GM21717 (cell line): ENCODE measurements at regions not wholly inside any gene's neighbourhood (a gene's known extent, or its start where the extent isn't known, plus 50 kb on each side); places are given as distances from the start of the nearest gene placed in this dataset.
"Not testable (repeated sequence)": the region's sequence is repeated elsewhere in the genome, so short reads cannot be mapped to it uniquely, and the experiment has no call there.

Experiments
- ATAC-seq: cut with Tn5 transposase; IDR thresholded peaks from one replicate; pipeline ENCODE4 v1.9.1; 2021; ENCODE audit warnings: mild to moderate bottlenecking, moderate library complexity; ENCODE audit not compliant: unreplicated experiment

DNA sequence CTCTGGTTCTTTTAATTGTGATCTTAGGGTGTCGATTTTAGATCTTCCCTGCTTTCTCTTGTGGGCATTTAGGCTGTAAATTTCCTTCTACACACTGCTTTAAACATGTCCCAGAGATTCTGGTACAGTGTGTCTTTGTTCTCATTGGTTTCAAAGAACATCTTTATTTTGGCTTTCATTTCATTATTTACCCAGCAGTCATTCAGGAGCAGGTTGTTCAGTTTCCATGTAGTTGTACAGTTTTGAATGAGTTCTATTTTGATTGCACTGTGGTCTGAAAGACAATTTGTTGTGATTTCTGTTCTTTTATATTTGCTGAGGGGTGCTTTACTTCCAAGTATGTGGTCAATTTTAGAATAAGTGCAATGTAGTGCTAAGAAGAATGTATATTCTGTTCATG lies 423.8 kb downstream of the PIK3C3 start:
- not testable (repeated sequence) for ATAC-seq

DNA sequence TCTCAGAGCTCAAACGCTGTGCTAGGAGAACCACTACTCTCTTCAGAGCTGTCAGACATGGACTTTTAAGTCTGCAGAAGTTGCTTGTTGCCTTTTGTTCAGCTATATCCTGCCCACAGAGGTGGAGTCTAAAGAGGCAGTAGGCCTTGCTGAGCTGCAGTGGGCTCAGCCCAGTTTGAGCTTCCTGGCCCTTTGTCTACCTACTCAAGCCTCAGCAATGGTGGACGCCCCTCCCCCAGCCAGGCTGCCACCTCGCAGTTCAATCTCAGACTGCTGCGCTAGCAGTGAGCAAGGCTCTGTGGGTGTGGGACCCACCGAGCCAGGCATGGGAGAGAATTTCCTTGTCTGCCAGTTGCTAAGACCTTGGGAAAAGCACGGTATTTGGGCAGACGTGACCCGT lies 426.2 kb downstream of the PIK3C3 start:
- not testable (repeated sequence) for ATAC-seq

DNA sequence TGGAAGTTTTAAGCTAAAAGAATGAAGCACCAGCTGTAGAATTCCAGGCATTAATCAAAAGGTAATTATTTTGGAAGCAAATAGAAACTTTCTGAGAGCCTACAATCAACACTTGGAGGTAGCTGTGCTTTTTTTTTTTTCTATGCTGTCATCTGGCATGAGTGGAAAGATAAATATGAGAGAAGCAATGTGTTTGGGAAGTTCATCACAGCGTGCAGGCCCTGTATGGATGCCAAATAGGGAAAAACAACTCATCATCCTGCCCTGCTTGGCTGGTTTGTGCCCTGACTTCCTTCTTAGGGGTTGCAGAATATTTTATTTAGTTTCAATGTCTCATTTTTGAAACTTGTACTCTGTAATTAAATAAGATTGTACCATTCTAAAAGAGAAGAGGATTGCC lies 437.4 kb downstream of the PIK3C3 start:
- ATAC-seq, result no peak

DNA sequence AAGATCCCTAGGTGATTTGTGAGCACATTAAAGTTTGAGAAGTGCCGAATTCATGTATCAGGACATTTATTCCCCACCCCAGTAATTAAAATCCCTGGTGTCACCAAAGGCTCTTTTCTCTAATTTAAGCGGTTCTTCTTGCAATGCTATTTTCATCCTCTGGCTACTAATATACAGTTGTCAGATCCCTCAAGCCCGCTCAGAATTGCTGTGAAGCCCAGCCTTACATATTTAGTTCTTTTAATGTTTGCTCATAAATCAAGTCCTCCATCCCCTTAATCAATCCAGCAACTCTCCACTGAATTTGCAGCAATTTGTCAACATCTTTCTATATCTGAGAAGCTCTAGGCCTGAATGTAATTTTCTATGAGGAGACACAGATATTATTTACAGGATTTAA lies 437.9 kb downstream of the PIK3C3 start:
- no peak for ATAC-seq

DNA sequence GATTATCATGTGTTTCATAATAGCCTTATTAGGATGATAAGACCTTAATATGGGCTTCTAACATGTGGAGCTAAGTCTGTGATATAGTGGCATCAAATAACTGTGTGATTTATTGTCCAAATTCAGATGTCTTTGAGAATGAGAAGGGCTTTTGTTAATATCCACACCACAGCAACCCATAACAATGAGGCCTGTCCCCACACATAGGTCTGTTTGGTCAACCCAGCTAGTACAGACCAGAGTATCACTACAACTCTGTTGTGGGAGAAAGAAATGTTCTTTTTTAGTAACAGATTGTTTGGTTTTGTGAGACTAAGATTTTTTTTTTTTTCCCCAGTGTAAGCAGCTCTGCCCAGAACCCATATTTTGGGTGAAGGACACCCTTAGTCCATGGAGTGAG lies 439.2 kb downstream of the PIK3C3 start:
- ATAC-seq, result no peak

DNA sequence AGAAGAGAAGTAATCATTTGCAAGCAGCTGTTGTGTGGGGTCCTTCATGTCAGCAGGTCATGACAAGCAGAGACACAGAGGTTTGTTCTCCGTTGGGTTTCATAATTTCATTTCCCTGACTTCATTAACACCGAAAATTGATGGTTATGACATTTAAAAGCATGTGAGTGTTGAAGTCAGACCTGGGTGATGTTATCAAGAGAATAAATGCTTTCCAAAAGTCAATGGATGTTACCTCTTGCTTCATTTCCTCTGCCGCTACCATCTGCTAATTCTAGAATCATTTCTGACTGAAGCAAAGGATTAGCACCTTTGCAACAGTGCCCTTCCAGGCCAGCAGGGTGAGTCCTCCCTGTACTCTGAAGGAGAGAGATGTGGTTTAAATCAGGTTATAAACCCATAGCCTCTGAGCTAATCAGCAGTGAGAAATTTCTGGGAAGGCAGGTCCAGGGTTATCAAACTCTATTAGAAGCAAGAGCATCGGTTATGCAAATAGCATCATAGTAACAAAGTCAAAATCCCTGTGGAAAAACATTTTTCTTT lies 446.2 kb downstream of the PIK3C3 start:
- no peak for ATAC-seq

DNA sequence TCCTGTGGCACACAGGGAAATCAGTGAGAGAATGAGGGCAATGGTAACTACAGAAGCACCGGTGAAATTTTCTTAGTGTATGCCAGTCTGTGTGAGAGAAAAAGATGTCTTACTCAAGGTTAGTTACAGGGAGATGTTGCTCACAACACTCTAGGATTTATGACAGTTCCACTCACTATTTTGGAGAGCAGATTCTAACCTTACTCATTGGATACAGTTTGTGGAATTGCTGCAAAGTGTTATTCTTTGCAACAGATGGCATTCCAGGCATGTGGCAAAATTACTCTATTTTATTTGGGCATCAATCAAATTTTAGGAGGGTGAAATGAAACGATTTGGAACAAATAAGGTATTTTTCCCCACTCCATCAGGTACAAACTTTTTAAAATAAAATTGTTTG lies 449.1 kb downstream of the PIK3C3 start:
- ATAC-seq, result no peak

DNA sequence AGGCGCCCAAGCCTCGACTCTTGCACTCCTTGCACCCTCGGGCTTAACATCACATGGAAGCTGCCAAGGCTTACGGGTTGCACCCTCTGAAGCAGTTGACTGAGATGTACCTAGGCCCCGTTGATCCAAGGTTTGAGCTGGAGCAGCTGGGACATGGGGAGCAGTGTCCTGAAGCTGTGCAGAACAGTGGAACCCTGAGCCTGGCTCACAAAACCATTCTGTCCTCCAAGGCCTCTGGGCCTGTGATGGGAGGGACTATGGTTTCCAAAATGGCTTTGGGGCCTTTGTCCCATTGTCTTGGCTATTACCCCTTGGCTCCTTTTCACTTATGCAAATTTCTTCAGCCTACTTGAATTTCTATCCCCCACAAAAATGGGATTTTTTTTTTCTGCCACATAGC lies 454.0 kb downstream of the PIK3C3 start:
- ATAC-seq, result no peak

DNA sequence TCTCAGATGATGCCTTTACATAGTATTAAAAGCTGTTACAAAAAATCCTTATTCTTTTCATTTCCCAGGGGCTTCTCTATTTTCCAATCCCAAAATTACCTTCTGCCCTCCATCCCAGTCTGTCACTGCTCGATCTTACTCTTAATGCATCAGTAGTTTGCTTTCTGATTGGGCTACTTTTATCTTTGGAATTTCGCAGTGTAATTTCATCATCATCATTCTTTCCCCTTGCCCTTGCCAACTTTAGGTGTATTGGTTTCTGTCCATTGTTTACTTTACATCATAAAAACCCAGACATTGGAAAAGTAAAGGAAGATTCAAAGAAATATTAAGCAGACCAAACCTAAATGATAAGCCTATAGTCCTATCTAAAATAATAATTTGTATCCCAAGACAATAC lies 457.2 kb downstream of the PIK3C3 start:
- ATAC-seq, result no peak

DNA sequence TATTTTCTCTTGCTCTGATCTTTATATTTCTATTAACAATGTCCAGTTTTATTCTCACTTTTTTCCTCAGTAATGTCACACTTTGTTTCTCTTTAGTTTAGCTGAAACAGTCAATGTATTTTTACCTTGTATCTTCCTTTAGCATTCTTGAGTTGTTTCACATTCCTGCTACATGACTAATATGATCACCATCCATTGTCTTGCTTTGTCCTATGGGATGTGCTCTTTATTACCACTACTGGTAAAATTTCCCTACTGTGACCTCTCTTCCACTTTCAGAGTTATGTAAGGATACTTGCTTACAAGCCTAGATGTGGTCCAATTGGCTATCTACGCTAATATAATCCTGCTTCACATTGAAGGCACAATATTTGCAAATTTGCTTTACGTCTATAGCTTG lies 457.9 kb downstream of the PIK3C3 start:
- no peak for ATAC-seq

DNA sequence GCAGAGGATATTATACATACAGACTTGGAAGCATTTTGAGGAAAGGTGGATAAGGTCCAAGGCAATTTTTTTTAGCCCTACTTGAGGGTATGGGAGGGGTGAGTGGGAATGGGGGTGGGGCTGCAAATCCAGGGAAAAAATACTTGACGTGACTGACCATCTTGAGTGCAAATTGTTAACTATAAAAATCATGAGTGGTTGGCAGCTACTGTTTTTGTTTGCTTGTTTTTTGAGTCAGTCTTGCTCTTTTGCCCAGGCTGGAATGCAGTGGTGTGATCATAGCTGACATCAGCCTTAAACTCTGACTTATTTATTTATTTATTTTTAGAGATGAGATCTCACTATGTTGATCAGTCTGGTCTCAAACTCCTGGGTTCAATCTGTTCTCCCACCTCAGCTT lies 458.8 kb downstream of the PIK3C3 start:
- no peak for ATAC-seq

DNA sequence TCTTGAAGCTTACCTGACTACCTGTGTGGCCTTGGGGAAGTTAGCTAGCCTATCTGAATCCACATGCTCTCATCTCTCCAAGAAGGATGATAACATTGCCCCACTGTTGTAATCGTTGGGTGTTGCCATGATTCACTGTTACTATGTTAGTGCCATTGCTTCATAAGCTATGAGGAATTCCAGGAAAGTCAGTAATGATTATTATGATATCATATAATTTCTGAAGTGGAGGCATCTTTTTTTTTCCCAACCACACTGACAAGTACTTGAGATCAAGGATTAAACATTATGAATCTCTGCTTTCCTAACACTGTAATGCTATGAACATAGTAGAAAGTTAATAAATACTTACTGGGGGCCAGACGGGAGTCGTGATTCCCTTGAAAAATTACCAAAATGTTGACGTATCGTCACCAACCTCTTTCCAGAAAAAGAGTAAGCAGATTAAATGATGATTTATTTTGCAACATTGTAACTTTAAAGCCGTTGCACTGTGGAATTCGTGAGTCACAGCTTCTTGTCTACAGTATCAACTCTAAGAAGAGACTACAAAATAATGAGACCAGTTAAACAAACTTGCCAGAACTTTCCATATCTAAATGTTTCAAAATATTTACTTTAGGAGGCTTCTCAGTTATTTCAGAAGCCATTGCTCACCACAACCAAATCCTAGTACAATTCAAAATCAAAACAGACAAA lies 459.9 kb downstream of the PIK3C3 start:
- ATAC-seq, result no peak

DNA sequence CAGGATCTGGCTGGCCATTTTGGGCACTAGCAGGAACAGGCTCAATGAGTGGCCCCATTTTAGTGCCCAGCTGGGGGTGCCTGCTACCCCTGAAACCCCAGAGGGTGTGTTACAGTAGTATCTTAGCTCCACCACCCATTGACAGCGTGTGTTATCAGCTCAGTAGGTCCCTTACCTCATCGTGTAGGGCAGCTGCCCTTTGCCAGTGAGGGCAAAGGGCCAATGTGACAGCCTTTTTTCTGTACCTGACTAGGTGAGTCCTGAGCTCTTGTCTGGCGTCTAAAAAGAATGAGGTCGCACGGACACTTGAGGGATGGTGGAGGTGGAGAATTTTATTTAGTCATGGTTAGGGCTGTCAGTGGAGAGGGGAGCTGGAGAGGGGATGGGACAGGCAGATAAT lies 462.2 kb downstream of the PIK3C3 start:
- ATAC-seq, result no peak

DNA sequence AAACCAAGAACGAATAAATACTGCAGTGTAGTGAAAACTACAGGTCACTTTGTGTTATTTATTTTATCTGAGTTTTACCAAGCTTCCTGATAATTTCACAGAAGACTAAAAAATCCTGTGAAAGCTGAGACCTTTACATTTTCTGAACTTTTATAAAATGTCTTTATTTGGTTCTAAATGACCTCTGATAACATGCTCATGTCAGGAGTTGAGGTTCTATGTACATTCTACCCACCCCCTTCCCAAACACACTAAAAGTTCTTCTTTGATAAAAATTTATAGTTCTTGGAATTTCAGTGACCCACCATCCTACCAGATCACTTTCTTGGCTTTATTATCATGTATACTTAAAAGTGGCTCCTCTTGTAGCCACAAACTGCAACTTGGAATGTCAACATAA lies 463.1 kb downstream of the PIK3C3 start:
- ATAC-seq, result no peak

DNA sequence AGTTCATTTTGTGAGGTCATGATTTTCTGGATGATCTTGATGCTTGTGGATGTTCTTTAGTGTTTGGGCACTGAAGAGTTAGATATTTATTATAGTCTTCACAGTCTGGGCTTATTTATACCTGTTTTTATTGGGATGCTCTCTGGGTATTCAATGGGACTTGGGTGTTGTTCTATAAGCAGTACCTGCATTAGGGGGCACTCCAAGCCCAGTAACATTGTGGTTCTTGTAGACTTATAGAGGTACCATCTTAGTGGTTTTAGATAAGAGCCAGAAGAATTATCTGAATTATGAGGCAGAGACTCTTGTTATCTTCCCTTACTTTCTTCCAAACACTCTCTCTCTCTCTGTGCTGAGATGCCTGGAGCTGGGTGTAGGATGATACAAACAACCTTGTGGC lies 470.0 kb downstream of the PIK3C3 start:
- ATAC-seq, result no peak

DNA sequence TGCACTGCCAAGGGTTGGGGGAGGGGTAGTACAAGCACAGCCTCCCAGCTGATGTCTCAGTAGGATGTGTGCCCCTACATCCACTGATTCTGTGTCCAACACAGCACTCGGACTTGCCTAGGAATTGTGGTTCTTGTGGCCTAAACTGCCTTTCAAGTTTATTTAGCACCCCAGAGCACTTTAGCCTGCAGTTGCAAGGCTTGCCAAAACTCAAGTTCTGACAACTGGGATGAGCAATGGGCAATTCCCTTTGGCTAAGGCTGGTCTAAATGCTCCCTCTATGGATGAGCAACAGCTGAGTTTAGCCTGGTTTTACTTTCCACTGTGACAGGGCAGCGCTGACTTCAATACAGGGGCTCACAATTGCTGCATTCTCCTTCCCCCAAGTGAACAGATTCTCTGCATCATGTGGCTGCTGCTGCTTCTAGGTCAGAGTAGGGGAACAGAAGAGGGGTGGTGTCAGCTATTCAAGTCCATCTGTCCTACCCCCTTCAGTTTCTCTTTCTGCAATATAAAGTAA lies 471.5 kb downstream of the PIK3C3 start:
- ATAC-seq, result no peak

DNA sequence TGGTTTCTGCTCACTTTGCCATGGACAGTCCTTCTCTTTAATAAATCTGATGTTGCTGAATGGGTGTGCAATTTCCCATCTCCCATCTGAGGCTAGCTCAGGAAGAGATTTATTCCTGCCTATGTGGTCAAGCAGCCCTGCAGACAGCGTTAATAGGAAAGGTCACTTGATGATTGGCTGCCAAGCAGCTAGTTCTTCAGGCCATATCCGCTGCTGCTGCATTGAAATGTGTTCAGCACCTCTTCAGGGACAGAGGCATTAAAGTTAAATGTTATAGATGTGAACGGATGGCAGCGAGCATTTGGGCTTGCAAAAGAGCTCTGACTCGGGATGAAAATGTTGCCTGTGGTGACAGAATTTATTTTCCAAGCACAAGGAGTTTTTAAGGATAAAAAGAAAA lies 474.2 kb downstream of the PIK3C3 start:
- ATAC-seq, result no peak

DNA sequence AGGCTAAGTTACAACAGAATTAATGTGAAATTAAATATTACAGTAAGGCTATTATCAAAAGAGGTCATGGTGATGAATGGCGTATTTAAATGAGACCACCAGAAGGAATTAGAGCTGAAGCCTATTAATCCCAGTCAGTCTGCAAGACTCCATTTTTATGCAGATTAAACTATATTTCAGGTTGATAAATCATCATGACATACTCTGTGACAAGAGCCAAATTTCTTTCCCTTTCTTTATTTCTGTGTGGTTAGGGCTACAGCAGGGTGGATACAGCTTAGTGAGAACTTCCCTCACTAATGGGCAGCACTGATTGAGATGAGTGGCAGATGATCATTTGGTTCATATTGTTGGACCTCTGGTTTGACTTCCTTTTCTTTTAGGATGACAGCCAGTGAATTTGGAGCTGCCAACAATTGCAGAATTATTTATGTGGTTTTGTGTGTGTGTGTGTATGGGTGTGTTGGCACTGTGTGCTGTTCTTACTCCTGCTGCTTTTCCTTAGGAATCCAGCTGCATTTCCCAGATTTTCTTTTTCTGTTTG lies 481.3 kb downstream of the PIK3C3 start:
- no peak for ATAC-seq

DNA sequence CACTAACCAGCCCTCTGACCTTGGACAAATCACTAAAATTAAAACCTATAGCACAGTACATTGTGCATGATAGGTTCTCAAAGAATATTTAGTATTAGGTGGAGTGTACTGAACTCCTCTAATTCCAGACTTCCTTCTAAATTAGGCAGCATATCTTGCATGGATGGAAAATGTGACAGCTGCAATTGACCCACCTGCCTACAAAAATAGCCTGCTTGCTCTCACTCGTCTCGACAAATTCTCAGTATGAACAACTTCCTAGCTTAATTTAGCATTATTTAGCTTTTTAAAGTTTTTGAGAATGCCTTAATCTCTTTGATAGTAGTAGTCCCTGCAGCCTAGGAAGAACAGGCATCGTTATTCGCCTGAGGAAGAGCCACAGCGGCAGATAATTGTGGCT lies 482.0 kb downstream of the PIK3C3 start:
- ATAC-seq, result no peak

DNA sequence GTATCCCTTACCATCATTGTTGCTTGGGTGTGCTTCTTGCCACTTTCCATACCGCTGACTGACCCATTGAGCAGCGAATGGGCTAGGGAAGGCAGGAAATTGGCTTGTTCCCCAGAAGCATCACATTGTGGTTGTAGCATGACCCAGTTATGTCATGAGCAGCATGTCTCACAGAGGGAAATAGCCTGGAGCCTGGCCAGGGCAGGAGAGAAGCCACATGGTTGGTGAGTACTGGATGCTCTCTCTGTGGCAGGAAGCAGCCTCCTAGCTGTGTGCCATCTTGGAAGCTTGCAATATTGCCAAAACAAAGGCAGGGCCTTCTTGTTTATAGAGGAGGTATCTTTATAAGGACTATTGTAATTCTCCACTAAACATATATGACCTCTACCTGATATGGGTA lies 482.6 kb downstream of the PIK3C3 start:
- no peak for ATAC-seq

DNA sequence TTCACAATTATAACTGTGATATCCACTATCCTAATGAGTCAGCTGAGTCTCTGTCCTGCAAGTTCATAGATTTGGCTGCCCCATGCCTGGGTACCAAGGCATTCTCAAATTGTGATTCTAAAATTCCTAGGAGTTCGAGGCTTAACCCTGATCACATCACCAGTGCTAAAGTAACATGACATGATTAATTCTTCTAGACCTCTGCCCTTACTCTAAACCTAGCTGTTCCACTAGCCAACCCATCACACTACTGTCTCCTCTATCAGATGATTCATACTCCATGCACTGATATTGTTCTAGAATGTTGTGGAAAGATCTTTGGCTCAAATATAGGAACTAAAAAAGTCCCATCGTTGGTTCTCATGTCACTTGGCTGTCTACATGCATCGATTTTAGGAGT lies 487.6 kb downstream of the PIK3C3 start:
- ATAC-seq, result no peak

DNA sequence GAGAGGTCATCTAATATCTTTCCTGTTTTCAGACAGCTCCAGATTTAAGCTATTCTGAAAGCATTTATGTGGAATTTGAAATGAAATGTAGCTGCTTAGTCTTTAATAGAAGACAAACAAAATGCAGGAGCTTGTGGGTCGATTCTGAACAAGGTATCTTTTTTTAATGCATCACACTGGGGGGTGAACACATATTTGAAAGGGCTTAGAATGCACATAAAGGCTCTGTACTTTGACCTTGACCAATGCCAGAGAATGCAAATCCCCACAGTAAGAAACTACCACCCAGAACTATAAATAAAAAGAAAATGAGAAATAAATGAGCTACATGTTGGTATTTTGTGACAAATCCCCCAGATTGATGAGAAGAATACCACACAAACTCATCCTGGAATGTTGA lies 489.3 kb downstream of the PIK3C3 start:
- no peak for ATAC-seq

DNA sequence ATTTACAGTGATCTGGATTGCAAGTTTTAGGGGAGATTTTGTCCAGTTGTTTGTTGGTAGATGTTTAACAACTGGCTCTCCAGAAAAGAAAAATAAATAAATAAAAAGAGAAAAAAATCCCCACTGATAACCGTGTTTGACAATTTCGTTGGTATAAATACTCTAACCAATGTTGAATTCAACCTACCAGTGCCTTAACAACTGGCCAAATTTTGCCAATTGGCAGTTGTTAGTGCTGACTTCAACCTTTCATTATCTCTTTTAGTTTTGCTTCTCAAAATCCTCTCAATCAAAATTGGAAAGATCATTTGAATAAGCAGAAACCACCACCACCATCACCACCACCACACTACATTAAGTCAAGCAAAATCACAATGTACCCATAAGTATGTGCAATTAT lies 490.3 kb downstream of the PIK3C3 start:
- no peak for ATAC-seq
